CD4-positive, alpha-beta T cell treated with Interleukin-4 for 4 hours (primary cell): ENCODE measurements at regions not wholly inside any gene's neighbourhood (a gene's known extent, or its start where the extent isn't known, plus 50 kb on each side); places are given as distances from the start of the nearest gene placed in this dataset.

Experiments used
- DNase-seq: peaks from one replicate; pipeline ENCODE4 v3.0.0-alpha.2; 2020

- DNase-seq, result no peak
Observed at GRCh38 chr15:91765660-91766059, 87.8 kb upstream of the SLCO3A1 start.

DNA sequence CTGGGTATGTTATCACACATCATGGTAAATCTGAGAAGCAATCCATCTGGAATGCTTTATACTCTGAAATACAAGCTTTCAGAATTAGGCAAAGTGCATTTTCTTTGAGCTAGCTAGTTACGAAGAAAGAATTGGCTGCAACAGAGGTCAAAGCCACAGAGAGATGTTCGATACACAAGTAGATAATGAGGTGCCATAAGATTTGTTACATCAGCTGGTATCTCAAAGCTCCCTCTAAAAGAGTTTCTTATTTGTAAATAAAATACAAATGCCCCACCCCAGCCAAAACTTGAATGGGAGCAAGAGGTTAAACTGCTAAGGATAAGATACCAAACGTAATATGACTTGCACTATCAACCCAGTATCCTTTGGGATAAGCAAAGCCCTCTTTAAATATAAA, 84.0 kb upstream of the SLCO3A1 start:
- DNase-seq, result no peak

- DNase-seq, result no peak
Observed at GRCh38 chr15:91769894-91770293, 83.6 kb upstream of the SLCO3A1 start.

GRCh38 chr15:91776104-91776503, 77.4 kb upstream of the SLCO3A1 start:
- DNase-seq, result no peak

DNA sequence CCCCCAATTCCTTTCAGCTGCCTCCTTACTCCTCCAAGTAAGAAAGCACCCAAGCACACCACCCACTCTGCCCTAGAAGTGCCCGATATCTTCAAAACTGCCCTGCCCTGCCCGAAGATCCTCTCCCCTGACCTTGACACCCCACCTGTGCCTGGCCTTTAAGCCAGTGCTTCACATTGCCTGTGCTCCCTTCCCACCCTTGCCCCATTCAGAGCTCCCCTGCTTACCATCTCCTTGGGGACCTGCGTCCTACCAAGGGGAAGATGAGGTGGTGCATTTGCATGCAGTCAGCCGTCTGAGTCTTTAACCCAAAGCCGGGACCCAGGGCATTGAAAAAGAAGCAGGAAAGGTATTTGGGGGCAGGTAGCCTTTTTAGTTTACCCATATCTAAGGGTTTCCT, 73.5 kb upstream of the SLCO3A1 start:
- no peak for DNase-seq

DNA sequence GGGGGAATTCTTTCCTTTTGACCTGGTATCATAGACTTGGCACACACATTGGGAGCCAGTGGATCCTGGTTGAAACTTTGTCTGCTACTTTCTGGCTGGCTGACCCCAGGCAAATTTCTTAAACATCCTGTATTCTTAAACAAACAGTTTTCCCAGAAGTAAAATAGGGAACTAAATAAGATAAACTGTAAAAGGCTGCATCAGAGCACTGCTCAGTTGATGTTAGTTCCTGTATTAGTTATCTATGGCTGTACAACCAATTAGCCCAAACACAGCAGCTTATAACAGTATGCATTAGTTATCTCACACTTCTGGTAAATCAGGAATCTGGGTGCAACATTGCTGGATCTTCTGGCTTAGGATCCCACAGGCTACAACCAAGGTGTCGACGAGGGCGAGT, 73.1 kb upstream of the SLCO3A1 start:
- no peak for DNase-seq

DNA sequence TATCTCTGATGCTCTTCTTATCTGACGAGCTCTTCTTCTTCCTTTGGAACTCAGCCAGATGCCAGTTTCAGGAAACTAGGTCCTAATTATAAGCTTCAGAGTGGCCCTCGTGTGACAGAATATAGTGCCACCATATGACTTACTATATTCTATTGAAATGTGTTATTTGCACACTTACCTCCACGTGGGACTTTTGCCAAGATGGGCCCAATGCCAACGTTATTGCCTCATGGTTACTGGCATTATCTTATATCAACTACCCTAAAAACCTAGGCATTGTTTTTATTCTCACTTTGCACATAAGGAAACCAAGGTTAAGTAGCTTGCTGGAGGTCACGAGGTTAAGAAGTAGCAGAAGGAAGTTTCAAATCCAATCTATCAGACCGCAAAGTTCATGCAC, 71.3 kb upstream of the SLCO3A1 start:
- DNase-seq, result no peak

DNA sequence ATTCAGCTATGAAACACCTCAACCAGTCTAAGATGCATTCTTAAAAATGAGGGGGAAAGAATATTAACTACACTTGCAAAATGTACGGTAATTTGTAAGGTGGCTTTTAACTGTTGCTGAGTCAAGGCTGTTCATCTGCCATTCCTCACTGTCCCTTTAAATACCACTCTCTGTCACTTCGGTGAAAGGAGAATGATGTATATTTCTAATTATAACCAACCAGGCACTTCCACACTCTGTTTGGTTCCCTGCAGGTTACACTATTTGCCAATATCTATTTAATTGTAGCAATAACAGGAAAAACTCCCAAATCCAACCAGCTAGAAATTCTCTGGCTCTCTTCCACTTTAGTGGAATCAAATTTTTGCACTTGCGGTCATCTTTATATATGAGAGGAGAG, 70.5 kb upstream of the SLCO3A1 start:
- no peak for DNase-seq

GRCh38 chr15:91783451-91783850, 70.1 kb upstream of the SLCO3A1 start:
- DNase-seq, result no peak

DNA sequence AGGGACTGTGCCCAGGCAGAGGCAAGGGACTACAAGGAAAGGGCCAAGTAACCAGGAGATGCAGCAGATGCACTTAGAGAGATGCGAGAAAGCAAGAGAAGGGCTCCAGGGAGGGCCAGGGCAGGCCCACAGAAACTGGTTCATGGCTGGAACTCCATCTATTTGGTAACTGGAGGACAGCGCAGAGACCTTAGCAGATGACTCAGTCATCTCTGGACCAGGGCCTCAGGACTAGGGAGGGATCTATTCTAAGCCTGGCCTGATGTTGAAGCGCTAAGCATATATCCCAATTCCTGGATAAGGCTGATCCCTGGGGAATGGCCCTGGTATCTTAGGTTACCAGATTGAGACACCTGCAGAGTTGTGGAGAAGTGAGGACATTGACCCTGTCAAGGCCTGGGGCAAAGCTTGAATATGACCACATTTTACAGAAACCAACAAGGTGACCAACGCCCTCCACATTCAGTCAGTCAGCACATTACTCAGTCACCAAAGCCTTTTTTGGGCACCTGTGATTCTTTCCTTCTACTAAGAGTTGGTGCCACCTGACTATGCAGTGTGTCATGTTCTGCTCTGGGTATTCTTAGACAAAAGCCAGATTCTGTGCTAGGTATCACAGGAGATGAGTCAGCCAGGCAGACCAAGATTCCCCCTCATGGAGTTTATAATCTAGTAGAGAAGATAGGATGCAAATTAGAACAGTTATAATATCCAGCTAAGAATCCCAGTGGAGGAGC, 68.4 kb upstream of the SLCO3A1 start:
- no peak for DNase-seq

DNA sequence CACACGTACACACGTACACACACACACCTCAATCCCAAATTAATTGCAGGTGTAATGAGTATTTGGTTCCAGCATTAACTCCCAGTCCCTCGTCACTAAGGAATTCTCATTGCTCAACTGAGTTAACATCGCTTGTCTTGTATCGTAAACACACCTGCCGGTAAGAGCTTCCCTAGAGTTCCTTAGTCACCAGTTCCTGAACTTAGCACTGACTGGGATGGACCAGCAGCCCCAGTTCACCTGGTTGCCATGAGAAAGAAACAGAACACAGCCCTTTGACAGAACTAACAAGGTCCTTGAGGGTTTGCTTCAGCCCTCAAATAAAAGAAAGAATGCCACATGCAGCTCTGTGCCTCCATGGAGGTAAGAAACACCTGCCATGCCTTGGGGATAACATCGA, 66.3 kb upstream of the SLCO3A1 start:
- DNase-seq, result no peak

DNA sequence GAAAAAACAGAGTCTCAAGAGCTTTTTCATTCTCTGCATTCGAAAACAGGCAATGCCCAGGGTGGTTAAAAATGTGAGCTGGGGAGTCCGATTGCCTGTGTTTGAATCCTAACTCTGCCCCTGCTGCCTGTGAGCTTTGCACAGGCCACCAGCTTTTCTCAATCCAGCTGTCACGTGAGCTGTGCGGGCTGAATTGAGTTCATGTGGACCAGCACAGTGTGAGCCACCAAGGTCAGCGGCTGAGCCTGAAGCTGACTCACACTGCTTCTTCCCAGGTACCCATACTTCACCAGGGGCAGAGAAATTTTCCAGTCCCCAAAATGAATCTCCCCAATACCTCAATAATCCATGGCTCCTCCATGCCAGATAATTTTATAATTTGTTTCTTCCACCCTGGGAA, 64.4 kb upstream of the SLCO3A1 start:
- DNase-seq, result no peak

GRCh38 chr15:91790836-91791235, 62.7 kb upstream of the SLCO3A1 start:
- no peak for DNase-seq

GRCh38 chr15:91793771-91794170, 59.7 kb upstream of the SLCO3A1 start:
- DNase-seq, result no peak

DNA sequence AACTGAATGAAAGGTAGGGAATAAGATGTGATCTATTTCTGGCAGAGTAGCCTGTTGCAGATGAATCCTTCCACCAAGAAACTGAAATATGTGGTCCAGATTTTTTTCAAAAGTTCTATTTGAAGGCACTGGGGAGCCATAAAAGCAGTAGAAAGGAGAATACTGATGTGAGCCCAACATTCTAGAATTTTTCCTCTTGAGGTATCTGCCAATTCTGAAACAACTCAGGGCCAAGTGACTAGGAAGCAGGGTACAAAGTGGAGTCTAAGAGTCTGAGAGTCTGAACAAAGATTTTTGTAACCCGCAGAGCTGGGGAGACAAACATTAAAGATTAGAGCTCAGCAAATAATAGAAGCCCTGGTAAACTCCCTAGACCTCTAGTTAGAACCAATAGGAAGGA, 58.3 kb upstream of the SLCO3A1 start:
- no peak for DNase-seq

DNA sequence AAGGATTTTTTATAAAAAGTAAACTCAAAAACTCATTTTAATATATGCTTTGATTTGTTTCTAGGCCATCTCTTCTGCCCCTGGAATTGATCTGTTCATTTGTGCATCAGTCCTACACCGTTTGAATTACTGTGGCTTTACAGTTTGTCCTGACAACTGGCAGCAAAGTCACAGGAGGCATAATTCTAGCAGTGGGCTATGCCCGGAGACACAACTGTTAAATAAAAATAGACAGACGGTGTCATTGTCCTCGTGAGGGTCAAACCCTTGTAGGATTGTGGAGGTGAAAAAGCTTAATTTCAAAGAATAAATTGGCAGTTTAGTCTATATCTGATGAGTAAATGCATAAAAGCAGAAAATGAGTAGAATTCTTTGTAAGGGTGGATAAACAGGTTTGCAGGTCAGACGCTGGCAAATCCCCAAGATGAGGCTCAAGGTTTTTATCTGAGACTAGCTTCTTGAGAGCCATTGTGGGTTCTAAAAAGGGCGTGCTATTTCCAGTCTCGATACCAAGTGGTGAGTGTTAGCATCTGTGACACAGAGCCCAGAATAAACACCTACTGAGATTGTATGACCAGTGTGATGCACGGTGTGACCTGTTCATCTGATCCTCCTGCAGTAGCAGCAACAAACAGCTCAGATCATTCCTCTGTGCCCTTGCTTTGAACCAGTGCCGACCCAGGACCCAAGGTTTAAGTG, 51.5 kb upstream of the SLCO3A1 start:
- no peak for DNase-seq

- DNase-seq, result no peak
Observed at GRCh38 chr15:91803260-91803659, 50.2 kb upstream of the SLCO3A1 start.
